Mucosa of stomach (tissue), 1 donor: ENCODE measurements at regions not wholly inside any gene's neighbourhood (a gene's known extent, or its start where the extent isn't known, plus 50 kb on each side); places are given as distances from the start of the nearest gene placed in this dataset.

Source experiments
- H3K27me3 ChIP-seq: one replicate; pipeline ENCODE4 v1.7.0; 2013; ENCODE audit warnings: mild to moderate bottlenecking, low read length; ENCODE audit not compliant: control insufficient read depth, insufficient read depth
- H3K36me3 ChIP-seq: one replicate; pipeline ENCODE4 v1.7.0; 2013; ENCODE audit warnings: low read length; ENCODE audit not compliant: control insufficient read depth, insufficient read depth
- H3K4me1 ChIP-seq: one replicate; pipeline ENCODE4 v1.7.0; 2013; ENCODE audit warnings: mild to moderate bottlenecking, low read length; ENCODE audit not compliant: control insufficient read depth, insufficient read depth
- H3K4me3 ChIP-seq: one replicate; pipeline ENCODE4 v1.7.0; 2013; ENCODE audit warnings: low read length
- H3K9ac ChIP-seq: one replicate; pipeline ENCODE4 v1.7.0; 2013; ENCODE audit warnings: mild to moderate bottlenecking, low read length, moderate library complexity
- H3K9me3 ChIP-seq: one replicate; pipeline ENCODE4 v1.7.0; 2013; ENCODE audit warnings: mild to moderate bottlenecking, low read length, moderate library complexity; ENCODE audit not compliant: control insufficient read depth
- donor health status: Pancreatic carcinoma.

DNA sequence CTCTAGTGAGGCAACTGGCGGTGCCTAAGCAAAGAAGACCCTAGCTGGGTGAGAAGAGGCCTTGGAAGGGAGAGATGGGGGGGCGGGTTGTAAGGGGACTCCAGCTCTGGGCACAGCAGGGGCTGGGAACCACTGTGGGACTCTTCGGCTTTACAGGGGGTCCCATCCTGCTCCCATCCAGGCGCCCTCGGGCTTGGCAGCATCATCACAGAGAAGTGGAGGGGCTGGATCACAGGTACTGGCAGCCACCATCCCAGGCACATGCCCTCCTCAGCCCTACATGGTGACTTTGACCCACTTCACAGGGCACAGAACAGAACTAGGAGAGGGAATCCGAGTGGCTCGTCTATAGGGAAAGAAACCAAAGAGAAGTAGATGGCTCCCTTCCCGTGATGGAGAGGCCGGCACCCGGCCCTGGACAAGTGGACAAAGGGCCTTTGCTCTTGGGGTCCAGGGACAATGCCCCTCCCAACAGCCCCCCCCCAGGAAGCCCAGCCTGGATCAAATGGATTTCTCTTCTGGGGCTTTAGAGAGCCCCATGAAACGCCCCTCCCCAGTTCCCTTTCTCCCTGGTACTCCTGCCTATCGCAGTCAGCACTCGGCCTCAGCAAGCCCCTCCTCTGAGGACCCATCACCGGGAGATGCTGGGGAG lies 54.0 kb upstream of the ECE1 start:
- Histone ChIP-seq H3K36me3 (no peaks in the 10 kb centered on the region), H3K9ac (peak overlapping the region; percentile 76), H3K27me3 (no peaks in the 10 kb centered on the region), H3K4me1 (peaks cover 59% of the 10 kb centered on the region), H3K9me3 (no peaks in the 10 kb centered on the region), H3K4me3 (peak overlapping the region; percentile 71)

DNA sequence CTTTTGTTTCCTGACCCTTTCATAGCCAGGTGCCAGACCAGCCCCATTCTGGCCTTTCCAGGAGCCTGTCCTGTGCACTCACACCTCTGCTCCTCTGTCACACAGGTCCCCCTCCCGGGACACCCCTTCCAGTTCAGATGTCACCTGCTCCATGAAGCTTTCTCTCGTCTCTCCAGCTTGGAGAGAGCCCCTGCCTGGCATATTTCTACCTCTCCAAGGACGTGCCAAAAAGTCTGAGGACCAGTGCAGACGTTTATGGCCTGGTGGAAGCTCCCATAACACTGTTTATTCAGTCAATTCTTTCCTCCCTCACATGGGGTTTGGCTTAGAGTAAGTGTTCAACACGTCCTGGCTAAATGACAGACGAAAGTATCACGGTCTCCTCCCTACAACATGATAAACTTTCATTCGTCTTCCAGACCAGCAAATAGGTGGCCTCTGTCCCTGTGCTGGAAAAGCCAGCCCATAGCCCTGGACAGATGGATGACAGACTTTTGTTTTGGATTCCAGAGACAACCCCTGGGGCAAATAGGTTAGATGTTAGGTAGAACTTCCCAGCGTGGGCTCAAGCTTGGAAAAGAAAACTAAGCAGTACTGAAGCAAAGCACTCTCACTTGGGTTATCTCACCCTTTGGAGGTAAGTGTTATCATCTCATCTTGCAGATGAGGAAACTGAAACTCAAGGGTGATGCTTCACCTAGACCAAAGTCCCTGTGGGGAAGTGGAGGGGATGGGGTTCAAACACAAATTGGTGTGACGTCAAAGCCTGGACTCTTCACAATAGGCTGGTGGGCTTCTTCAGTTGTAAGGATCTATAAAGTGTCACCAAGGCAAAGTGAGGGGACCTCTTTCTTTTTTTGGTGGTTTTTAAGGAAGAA lies 52.9 kb upstream of the ECE1 start:
- no peak overlapping the region for H3K4me3 ChIP-seq
- H3K4me1 ChIP-seq = peaks cover 69% of the 10 kb centered on the region
- H3K9ac ChIP-seq = peak overlapping the region; percentile 76
- H3K9me3 ChIP-seq = no peaks in the 10 kb centered on the region
- no peaks in the 10 kb centered on the region for H3K36me3 ChIP-seq
- no peaks in the 10 kb centered on the region for H3K27me3 ChIP-seq

DNA sequence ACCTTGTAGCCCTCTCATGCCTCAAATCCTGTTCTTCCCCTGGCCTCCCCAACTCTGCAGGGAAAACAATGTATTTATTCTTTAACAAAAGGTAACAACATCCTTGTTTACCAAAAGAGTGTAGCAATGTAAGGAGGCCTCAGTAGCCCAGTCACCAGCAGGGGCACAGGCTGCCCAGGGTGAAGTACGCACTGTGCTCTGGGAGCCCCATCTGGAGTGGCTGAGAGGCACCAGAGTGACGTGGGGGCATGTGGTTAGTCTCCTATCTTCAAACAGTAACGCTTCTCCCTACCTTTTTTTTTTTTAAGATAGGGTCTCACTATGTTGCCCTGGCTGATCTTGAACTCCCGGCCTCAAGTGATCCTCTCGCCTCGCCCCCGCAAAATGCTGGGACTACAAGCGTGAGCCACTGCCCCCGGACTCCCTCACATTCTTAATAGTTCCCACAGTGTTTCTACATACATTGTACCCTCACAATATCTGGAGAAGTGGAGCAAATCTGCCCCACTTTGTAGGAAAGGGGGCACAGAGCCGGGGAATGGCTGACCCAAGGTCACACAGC lies 51.3 kb upstream of the ECE1 start:
- Histone ChIP-seq H3K36me3 (no peaks in the 10 kb centered on the region), H3K9ac (no peak overlapping the region), H3K4me3 (no peak overlapping the region), H3K9me3 (no peaks in the 10 kb centered on the region), H3K4me1 (peaks cover 83% of the 10 kb centered on the region), H3K27me3 (no peaks in the 10 kb centered on the region)

DNA sequence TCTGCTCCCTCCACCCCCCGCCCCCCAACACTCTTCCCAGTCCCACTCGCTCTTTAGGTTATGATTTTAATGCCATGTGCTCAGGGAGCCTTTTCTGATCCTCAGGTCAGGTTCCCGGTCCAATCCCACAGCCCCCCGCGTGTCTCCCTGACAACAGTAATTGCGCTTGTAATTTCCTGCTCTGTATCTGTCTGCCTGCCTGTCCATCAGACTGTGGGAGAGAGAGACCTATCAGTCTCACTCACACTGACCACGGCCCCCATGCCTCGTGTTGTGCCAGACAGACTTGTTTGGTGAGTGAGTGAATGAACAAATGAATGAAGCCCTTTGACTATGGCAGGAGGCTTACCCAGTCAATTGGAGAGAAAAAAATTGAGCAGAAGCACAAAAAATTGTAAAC lies 50.8 kb upstream of the ECE1 start:
- no peaks in the 10 kb centered on the region for H3K27me3 ChIP-seq
- no peak overlapping the region for H3K9ac ChIP-seq
- peaks cover 80% of the 10 kb centered on the region for H3K4me1 ChIP-seq
- H3K36me3 ChIP-seq = no peaks in the 10 kb centered on the region
- H3K9me3 ChIP-seq = no peaks in the 10 kb centered on the region
- no peak overlapping the region for H3K4me3 ChIP-seq

DNA sequence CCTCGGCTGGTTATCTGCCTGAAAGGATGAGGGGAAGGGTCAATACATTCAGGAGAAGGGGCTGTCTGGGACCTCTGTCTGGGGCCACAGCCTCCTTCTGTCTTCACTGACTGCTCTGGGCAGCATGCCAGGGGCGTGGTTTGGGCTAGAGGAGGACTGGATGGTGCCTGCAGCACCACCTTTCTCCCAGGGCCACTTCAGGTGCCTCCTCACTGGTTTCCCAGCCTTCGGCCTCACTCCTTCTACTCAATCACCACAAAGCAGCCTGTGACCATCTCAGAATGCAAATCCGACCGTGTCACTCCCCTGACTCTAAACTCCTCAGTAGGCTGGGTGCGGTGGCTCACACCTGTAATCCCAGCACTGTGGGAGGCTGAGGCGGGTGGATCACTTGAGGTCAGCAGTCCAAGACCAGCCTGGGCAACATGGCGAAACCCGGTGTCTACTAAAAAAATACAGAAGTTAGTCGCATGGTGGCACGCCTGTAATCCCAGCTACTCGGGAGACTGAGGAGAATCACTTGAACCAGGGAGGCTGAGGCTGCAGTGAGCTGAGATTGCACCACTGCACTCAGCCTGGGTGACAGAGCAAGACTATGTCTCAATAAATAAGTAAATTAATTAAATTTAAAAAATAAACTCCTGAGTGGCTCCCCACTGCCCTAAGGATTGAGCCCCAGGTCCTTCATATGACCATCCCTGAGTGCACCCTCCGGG lies 50.1 kb upstream of the ECE1 start:
- Histone ChIP-seq H3K9me3 (no peaks in the 10 kb centered on the region), H3K4me1 (peaks cover 83% of the 10 kb centered on the region), H3K36me3 (no peaks in the 10 kb centered on the region), H3K9ac (peak overlapping the region; percentile 16), H3K27me3 (no peaks in the 10 kb centered on the region), H3K4me3 (no peak overlapping the region)
